Activated CD8-positive, alpha-beta memory T cell treated with anti-CD3 and anti-CD28 coated beads, Interleukin-2, amount 50 U/mL, for 24 hours (primary cell): ENCODE measurements at regions not wholly inside any gene's neighbourhood (a gene's known extent, or its start where the extent isn't known, plus 50 kb on each side); places are given as distances from the start of the nearest gene placed in this dataset.
"Not testable (repeated sequence)": the region's sequence is repeated elsewhere in the genome, so short reads cannot be mapped to it uniquely, and the experiment has no call there.

Experiments used
- DNase-seq: peaks from one replicate; pipeline ENCODE4 v3.0.0-alpha.2; 2020; ENCODE audit errors: extremely low read depth

DNA sequence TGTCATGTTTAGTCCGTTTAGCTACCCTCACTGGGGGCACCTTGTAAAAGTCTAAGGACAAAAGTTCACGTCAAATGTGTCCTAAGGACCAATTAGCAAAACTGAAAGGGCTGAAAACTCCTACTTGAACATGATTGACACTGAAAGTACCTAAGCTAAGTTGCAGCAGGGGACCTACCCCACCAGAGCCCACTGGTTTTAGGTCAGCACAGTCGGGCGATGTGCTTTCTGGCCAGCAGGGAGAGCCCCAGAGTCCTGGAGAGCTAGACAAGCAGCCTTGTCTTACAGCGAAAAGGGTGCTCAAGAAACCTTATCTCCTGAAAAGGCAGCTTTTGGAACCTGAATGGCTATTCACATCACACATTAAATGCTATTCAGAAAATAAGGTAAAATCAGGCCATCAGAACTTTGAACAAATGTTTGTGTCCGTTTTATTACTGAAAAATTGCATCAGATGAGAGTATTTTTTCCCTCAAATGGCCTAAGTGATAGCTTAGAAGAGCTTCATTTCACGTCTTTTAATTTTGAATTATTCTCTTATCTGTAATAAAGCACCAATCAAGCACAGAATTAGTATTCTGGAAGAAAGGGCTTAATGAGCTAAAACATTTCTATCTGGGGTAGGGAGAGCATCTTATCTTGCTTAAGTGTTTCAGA lies 52.2 kb upstream of the MKI67 start:
- no peak for DNase-seq

DNA sequence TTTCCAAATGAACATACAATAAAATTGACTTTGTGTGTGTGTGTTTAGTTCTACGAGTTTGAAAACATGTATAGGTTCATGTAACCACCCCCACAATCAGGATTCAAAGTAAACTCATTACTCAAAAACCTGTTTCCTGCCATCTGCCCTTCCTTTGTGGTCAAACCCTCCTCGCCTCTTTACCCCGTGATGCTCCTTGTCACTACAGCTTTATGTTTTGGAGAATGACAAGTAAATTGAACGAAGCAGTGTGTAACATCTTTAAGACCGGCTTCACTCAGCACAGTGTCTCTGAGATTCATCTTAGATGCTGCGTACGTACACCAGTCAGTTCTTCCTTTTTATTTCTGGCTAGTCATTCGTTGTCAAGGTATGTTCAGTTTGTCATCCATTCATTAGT lies 54.6 kb upstream of the MKI67 start:
- DNase-seq, result no peak

- no peak for DNase-seq
Observed at GRCh38 chr10:128185627-128186026, 59.4 kb upstream of the MKI67 start.

- no peak for DNase-seq
Observed at GRCh38 chr10:128186959-128187787, 61.0 kb upstream of the MKI67 start.

GRCh38 chr10:128187788-128188185 lies 61.6 kb upstream of the MKI67 start:
- no peak for DNase-seq

DNA sequence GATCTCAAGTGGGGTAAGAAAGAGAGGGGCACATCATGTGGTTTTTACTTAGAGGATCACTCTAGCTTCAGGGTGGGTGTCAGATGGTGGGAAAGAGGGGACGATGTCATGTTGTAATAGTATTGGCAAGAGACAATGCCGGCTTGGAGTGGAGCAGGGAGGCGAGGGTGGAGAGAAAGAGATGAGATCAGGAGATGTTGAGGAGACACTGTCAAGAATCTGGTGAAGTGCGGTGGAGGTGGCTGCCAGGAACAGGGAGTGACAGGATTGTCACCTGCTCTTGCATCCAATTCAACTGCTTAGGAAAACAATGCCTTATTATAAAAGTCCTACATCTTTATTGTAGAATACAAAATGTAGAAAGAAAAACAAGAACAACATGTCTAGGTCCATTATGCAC lies 63.0 kb upstream of the MKI67 start:
- DNase-seq, result no peak

- no peak for DNase-seq
Observed at GRCh38 chr10:128191847-128192246, 65.6 kb upstream of the MKI67 start.

DNA sequence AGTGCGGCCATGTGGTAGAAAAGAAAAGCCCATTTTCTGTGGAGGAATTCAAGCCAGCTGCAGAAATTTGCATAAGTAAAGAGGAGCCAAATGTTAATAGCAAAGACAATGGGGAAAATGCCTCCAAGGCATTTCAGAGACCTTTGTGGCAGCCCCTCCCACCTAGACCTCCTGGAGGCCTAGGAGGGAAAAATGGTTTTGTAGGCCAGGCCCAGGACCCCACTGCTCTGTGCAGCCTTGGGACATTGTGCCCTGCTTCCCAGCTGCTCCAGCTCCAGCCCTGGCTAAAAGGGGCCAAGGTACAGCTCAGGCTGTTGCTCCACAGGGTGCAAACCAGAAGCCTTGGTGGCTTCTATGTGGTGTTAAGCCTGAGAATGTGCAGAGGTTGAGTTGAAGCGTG lies 75.6 kb upstream of the MKI67 start:
- not testable (repeated sequence) for DNase-seq

DNA sequence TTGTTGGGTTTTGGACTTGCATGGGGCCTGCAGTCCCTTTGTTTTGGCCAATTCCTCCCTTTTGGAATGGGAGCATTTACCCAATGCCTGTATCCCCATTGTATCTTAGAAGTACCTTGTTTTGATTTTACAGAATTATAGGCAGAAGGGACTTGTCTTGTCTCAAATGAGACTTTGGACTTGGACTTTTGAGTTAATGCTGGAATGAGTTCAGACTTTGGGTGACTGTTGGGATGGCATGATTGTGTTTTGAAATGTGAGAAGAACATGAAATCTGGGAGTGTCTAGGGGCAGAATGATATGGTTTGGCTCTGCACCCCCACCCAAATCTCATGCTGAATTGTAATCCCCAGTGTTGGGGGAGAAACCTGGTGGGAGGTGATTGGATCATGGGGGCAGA lies 76.8 kb upstream of the MKI67 start:
- no peak for DNase-seq

- not testable (repeated sequence) for DNase-seq
Observed at GRCh38 chr10:128205591-128205990, 79.4 kb upstream of the MKI67 start.

GRCh38 chr10:128206676-128207075 lies 80.5 kb upstream of the MKI67 start:
- no peak for DNase-seq

DNA sequence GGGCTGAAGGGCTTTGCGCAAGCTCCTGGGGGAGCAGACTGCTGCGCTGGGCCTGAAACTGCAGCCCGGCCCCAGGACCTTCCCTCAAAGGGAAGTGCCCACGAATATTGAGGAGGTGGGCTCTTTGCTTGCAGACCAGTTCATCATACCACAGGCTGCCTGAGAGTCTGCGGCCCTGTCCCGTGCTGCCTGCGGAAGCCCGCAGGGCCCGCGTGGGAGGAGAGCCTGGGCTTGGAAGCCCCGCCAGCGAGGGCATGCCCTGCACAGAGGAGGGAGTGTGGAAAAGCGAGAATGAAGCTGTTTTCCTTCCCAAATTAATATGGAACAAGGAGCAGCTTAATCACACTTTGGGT lies 83.6 kb upstream of the MKI67 start:
- no peak for DNase-seq

DNA sequence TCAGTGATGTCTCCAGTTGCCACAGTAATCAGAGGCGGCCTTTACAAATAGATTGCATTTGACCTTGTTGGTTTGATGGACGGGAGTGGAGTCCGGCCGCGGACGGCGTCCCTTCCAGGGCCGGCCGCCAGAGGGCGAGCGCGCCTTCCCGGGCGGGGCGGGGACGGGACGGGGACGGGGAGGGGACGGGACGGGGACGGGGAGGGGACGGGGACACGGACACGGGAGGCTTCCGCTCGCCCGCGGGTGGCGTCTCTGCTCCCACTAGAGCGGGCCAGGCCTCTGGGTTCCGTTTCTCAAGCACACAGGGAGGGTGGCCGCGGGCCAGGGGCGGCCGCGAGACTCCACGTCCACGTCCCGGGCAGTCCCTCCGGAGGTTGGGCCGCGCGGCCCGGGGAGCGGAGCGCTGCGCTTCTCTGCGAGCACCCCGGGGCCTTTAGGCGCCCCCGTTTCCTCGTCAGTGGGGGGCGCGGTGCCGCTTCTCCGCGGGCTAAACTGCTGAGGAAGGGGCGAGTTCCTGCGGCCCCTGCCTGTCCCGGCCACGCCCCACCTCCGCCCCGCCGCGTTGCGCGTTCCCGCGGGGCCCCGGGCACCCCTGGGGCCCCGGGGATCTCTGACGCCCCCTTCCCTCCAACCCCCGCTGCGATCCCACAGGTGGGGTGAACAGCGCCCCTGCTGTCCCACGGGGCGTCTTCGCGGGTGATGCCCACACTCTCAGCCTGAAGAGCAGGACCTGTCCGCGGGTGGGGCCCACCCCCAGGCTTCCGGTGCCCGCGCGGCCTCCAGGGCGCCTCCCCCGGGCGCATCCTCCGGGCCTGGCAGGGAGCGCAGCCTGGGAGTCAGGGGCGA lies 84.2 kb upstream of the MKI67 start:
- no peak for DNase-seq

GRCh38 chr10:128211064-128211504 lies 84.9 kb upstream of the MKI67 start:
- no peak for DNase-seq

GRCh38 chr10:128211953-128212727 lies 85.9 kb upstream of the MKI67 start:
- DNase-seq, result peak; percentile 39

- no peak for DNase-seq
Observed at GRCh38 chr10:128213156-128213555, 86.9 kb upstream of the MKI67 start.

GRCh38 chr10:128215733-128216132 lies 89.5 kb upstream of the MKI67 start:
- no peak for DNase-seq

DNA sequence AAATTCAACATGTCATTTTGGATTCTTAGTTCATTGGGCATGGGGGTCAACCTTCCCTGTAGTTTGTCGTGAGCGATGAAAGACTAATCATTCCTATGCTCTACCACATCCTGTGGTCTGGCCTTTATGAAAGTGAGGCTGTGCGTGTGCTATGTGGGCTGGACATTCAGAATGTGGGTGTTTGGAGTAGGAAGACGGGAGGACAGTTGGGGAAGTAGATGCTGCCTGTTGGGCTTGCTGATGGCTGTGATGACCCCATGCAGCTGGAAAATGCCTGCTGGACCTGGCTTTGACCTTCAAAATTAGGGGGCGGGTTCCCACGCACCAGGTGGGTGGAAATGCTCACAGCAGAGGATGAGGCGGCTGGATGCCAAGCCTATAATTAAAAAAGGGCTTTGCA lies 90.9 kb upstream of the MKI67 start:
- DNase-seq, result no peak

- no peak for DNase-seq
Observed at GRCh38 chr10:128218161-128218560, 91.9 kb upstream of the MKI67 start.

DNA sequence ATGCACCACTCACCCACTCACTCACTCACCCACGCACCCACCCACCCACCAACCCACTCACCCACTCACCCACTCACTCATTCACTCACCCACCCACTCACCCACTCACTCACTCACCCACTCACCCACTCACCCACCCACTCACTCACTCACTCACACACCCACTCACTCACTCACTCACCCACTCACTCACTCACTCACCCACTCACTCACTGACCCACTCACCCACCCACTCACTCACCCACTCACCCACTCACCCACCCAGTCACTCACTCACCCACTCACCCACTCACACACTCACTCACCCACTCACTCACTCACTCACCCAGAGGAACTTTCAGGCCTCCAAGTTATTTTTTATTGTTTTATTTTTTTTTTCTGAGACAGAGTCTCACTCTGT lies 93.1 kb upstream of the MKI67 start:
- no peak for DNase-seq

GRCh38 chr10:128220021-128220420 lies 93.8 kb upstream of the MKI67 start:
- DNase-seq, result no peak

DNA sequence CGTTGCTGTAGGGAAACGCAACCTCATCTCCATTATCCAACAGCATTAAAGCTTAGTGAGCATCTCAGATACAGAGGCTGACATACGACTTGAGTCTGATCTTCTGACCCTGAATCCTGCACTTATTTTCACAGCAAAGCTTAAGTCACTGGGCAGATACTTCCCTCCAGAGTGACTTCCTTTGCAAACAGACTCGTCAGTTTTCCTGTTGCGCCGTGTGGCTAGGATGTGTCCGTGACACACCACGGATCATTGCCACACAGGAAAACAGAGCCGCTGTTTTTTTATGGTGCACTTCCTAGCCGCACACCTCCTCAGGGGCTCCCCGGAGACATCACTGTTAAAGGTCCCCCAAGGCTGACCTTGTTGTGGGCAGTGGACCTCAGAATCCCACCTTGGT lies 94.9 kb upstream of the MKI67 start:
- DNase-seq, result no peak
